Choroid plexus epithelial cell (primary cell): ENCODE measurements at regions not wholly inside any gene's neighbourhood (a gene's known extent, or its start where the extent isn't known, plus 50 kb on each side); places are given as distances from the start of the nearest gene placed in this dataset.

Experiments used
- DNase-seq: peaks from one replicate; pipeline ENCODE4 v3.0.0-alpha.2; 2010; ENCODE audit warnings: low read depth
- H3K4me3 ChIP-seq: 2 replicates; pipeline ENCODE4 v1.5.1; 2011; ENCODE audit warnings: low read depth, mild to moderate bottlenecking, control low read depth, low read length, moderate library complexity
- CTCF ChIP-seq: conservative IDR thresholded peaks from 2 replicates; pipeline ENCODE4 v1.5.1; 2011; ENCODE audit warnings: low read depth, mild to moderate bottlenecking, control low read depth, inconsistent platforms, low read length, moderate library complexity

GRCh38 chr3:22996920-22997571, 206.1 kb upstream of the UBE2E2 start:
- no peak for TF ChIP-seq CTCF
- DNase-seq = no peak
- H3K4me3 ChIP-seq = no peak overlapping the region

GRCh38 chr3:23000371-23000770, 202.8 kb upstream of the UBE2E2 start:
- DNase-seq = no peak
- TF ChIP-seq CTCF = no peak
- no peak overlapping the region for H3K4me3 ChIP-seq

GRCh38 chr3:23002151-23002550, 201.0 kb upstream of the UBE2E2 start:
- DNase-seq = no peak
- H3K4me3 ChIP-seq = no peak overlapping the region
- TF ChIP-seq CTCF = no peak

- TF ChIP-seq CTCF = no peak
These were observed 200.0 kb upstream of the UBE2E2 start for GRCh38 chr3:23002836-23003732.

GRCh38 chr3:23003733-23004046, 199.4 kb upstream of the UBE2E2 start:
- no peak overlapping the region for H3K4me3 ChIP-seq
- no peak for TF ChIP-seq CTCF
- no peak for DNase-seq

More at GRCh38 chr3:23002836-23003732, 200.0 kb upstream of the UBE2E2 start:
- peak; percentile 82 for DNase-seq
- H3K4me3 ChIP-seq = no peak overlapping the region

- no peak overlapping the region for H3K4me3 ChIP-seq
- peak; percentile 78 for DNase-seq
- TF ChIP-seq CTCF = no peak
These were observed 198.2 kb upstream of the UBE2E2 start for GRCh38 chr3:23004971-23005370.
